WERI-Rb-1 (cell line): ENCODE measurements at regions not wholly inside any gene's neighbourhood (a gene's known extent, or its start where the extent isn't known, plus 50 kb on each side); places are given as distances from the start of the nearest gene placed in this dataset.

Source experiments
- DNase-seq: peaks from one replicate; pipeline ENCODE4 v3.0.0-alpha.2; 2020
- H3K27ac ChIP-seq: fragments of 250-450 bp; sonication (Bioruptor Pico); 2 replicates; pipeline ENCODE4 v1.5.1; 2020; ENCODE audit warnings: mild to moderate bottlenecking, moderate library complexity
- H3K27me3 ChIP-seq: fragments of 250-450 bp; sonication (Bioruptor Pico); 2 replicates; pipeline ENCODE4 v1.5.1; 2021; ENCODE audit warnings: mild to moderate bottlenecking, low read depth, moderate library complexity; ENCODE audit not compliant: insufficient read depth, severe bottlenecking
- H3K36me3 ChIP-seq: fragments of 250-450 bp; sonication (Bioruptor Pico); 2 replicates; pipeline ENCODE4 v1.5.1; 2020; ENCODE audit warnings: mild to moderate bottlenecking, moderate library complexity
- H3K4me3 ChIP-seq: 2 replicates; pipeline ENCODE4 v1.5.1; 2011; ENCODE audit warnings: low read depth, mild to moderate bottlenecking, control low read depth, low read length
- H3K9me3 ChIP-seq: fragments of 250-450 bp; sonication (Bioruptor Pico); 2 replicates; pipeline ENCODE4 v1.5.1; 2021; ENCODE audit warnings: mild to moderate bottlenecking, moderate library complexity; ENCODE audit not compliant: severe bottlenecking
- CTCF ChIP-seq: IDR thresholded peaks from 2 replicates; pipeline ENCODE4 v1.5.1; 2011; ENCODE audit warnings: low read depth, mild to moderate bottlenecking, control low read depth, inconsistent platforms, low read length

- no peaks in the 10 kb centered on the region for H3K9me3 ChIP-seq
- no peaks in the 10 kb centered on the region for H3K27me3 ChIP-seq
- no peak for DNase-seq
- TF ChIP-seq CTCF: no peak
- no peak overlapping the region for H3K27ac ChIP-seq
- H3K4me3 ChIP-seq: no peak overlapping the region
- no peaks in the 10 kb centered on the region for H3K36me3 ChIP-seq
Observed at GRCh38 chr10:57849691-57850357, 417.9 kb downstream of the IPMK start.

GRCh38 chr10:57846307-57847065 lies 421.2 kb downstream of the IPMK start:
- Histone ChIP-seq H3K27me3 (no peaks in the 10 kb centered on the region), H3K27ac (no peak overlapping the region), H3K9me3 (no peaks in the 10 kb centered on the region), H3K4me3 (no peak overlapping the region), H3K36me3 (no peaks in the 10 kb centered on the region)
- no peak for TF ChIP-seq CTCF
- no peak for DNase-seq

- no peak for TF ChIP-seq CTCF
Observed at GRCh38 chr10:57844387-57844998, 423.2 kb downstream of the IPMK start.

GRCh38 chr10:57830877-57831560 lies 436.7 kb downstream of the IPMK start:
- Histone ChIP-seq H3K9me3 (no peaks in the 10 kb centered on the region), H3K27ac (no peak overlapping the region), H3K27me3 (no peaks in the 10 kb centered on the region), H3K36me3 (no peaks in the 10 kb centered on the region), H3K4me3 (no peak overlapping the region)
- TF ChIP-seq CTCF: no peak
- no peak for DNase-seq

More at GRCh38 chr10:57844387-57844998, 423.2 kb downstream of the IPMK start:
- H3K27ac ChIP-seq: no peak overlapping the region
- H3K9me3 ChIP-seq: no peaks in the 10 kb centered on the region
- no peaks in the 10 kb centered on the region for H3K36me3 ChIP-seq
- no peaks in the 10 kb centered on the region for H3K27me3 ChIP-seq
- H3K4me3 ChIP-seq: no peak overlapping the region
- DNase-seq: no peak

- TF ChIP-seq CTCF: no peak
- Histone ChIP-seq H3K9me3 (no peaks in the 10 kb centered on the region), H3K27ac (no peak overlapping the region), H3K36me3 (no peaks in the 10 kb centered on the region), H3K4me3 (no peak overlapping the region), H3K27me3 (no peaks in the 10 kb centered on the region)
- no peak for DNase-seq
Observed at GRCh38 chr10:57825015-57825414, 442.7 kb downstream of the IPMK start.
